ENCODE measurements at regions not wholly inside any gene's neighbourhood (a gene's known extent, or its start where the extent isn't known, plus 50 kb on each side); places are given as distances from the start of the nearest gene placed in this dataset.
"Not testable (repeated sequence)": the region's sequence is repeated elsewhere in the genome, so short reads cannot be mapped to it uniquely, and the experiment has no call there.

GRCh38 chr22:48483764-48484528 is 1343.7 kb downstream of the BRD1 start:
- H3K27me3 ChIP-seq (ENCODE audit: insufficient read depth, low read length) = peaks cover 12% of the 10 kb centered on the region
- no peak overlapping the region for H3K4me3 ChIP-seq (ENCODE audit: low read length)

DNA sequence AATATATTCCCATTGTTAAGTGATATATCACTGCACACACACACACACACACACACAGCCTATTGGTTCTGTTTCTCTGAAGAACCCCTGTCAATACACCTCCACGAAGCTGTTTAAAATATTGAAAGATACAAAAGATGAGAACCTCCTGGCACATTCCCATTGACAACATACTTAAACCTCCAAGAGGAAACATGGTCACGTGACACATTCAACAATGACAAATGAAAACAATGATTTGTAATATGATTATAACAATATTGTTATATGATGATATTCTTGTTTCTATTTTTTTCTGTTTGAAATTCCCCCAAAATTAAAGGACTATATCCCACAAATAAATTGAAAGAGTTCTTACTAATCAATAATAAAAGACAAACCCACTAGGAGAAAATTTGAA is 1344.9 kb downstream of the BRD1 start:
- H3K27me3 ChIP-seq (ENCODE audit: insufficient read depth, low read length) = peaks cover 5% of the 10 kb centered on the region
- H3K4me3 ChIP-seq (ENCODE audit: low read length) = no peak overlapping the region
- no peaks in the 10 kb centered on the region for H3K4me1 ChIP-seq (ENCODE audit: insufficient read depth, low read length)
- no peaks in the 10 kb centered on the region for H3K9me3 ChIP-seq (ENCODE audit: low read depth, low read length)

More at GRCh38 chr22:48483764-48484528, 1343.7 kb downstream of the BRD1 start:
- H3K4me1 ChIP-seq (ENCODE audit: insufficient read depth, low read length) = no peaks in the 10 kb centered on the region
- H3K9me3 ChIP-seq (ENCODE audit: low read depth, low read length) = no peaks in the 10 kb centered on the region

GRCh38 chr22:48482198-48482597 is 1345.5 kb downstream of the BRD1 start:
- not testable (repeated sequence) for H3K4me1 ChIP-seq (ENCODE audit: insufficient read depth, low read length); H3K9me3 ChIP-seq (ENCODE audit: low read depth, low read length); H3K27me3 ChIP-seq (ENCODE audit: insufficient read depth, low read length)

DNA sequence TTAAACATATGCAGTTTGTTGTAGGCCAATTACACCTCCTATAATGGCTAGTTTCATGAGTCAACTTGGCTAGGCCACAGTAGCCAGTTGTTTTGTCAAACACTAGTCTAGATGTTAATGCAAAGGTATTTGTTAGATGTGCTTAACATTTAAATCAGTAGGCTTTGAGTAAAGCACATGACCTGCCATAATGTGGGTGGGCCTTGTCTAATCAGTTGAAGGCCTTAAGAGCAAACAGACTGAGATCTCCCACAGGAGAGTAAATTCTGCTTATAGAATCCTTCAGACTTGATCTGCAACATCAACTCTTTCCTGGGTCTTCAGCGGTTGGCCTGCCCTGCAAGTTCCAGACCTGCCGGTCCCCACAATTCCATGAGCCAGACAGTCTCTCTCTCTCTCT is 1345.9 kb downstream of the BRD1 start:
- no peaks in the 10 kb centered on the region for H3K9me3 ChIP-seq (ENCODE audit: low read depth, low read length)
- H3K27me3 ChIP-seq (ENCODE audit: insufficient read depth, low read length) = no peaks in the 10 kb centered on the region
- no peaks in the 10 kb centered on the region for H3K4me1 ChIP-seq (ENCODE audit: insufficient read depth, low read length)
- H3K4me3 ChIP-seq (ENCODE audit: low read length) = no peak overlapping the region

More at GRCh38 chr22:48482198-48482597, 1345.5 kb downstream of the BRD1 start:
- H3K4me3 ChIP-seq (ENCODE audit: low read length) = not testable (repeated sequence)

DNA sequence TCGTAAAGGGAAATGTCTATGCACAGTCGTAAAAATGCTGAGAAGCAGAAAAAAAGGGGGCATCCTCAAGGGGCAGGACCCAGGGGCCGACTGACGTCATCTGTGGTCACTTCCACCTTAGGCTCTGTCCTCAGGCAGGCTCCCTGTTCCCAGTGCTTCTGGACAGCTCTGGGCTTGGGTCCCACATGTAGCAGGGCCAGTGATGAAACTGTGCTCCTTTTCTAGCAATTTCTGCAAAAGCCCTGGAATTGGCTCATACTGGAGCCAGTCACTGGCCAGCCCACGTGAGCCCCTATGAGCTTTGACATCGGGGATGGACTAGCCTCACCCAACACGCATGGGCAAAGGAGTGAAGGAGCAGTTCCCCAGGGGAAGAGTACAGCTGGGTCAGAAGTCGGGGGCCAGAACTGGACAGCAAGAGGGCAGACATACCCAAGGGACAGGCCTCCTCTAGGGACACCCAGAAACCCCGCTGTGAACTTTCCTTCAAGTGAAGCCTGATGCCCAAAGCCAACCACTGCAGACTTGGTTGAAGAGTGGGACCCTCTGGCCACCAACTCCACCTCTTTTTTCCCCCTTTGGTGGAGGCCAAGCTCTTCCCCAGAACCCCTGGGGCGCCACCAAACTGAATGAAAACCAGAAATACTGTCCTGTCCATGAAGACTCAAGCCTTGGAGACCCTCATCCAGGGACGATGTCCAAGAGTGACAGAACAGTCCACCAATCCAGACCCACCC is 1349.0 kb downstream of the BRD1 start:
- Histone ChIP-seq H3K4me3 (ENCODE audit: low read length) (no peak overlapping the region), H3K9me3 (ENCODE audit: low read depth, low read length) (no peaks in the 10 kb centered on the region), H3K27me3 (ENCODE audit: insufficient read depth, low read length) (no peaks in the 10 kb centered on the region), H3K4me1 (ENCODE audit: insufficient read depth, low read length) (no peaks in the 10 kb centered on the region)

- no peaks in the 10 kb centered on the region for H3K9me3 ChIP-seq (ENCODE audit: low read depth, low read length)
Measured at GRCh38 chr22:48478124-48478523, 1349.5 kb downstream of the BRD1 start.

DNA sequence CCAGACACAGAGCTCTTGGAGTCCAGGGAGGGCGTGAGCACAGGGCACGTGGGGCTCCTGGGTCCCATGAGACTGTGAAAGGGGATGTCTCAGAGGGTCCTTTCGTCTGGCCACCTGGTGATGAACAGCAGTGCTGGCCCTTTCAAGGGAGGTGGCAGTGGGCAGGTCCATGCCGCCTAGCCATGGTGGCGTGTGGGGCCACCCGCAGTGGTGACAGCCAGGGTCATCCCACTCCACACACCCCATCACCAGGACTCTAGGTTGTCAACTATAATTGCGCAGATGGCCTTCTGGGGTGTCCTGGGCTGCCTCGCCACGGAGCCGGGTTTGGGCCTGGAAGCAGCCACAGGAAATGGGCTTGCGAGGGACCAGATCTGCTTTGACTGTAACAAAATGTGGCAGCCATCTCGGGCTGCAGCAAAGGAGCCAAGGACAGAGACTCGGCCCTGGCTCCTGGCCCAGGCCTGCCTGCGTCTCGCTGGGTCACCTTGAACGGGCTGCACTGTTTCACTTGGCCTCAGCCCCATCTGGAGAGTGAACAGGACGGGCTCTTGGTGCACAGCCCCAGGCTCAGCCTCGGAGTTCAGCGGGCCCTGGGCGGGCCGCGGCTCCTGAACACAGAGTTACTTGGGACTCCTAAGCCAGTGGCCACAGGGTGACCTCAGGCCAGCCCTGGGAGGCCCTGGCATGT is 1350.5 kb downstream of the BRD1 start:
- H3K4me3 ChIP-seq (ENCODE audit: low read length) = no peak overlapping the region
- H3K9me3 ChIP-seq (ENCODE audit: low read depth, low read length) = no peaks in the 10 kb centered on the region
- no peaks in the 10 kb centered on the region for H3K27me3 ChIP-seq (ENCODE audit: insufficient read depth, low read length)
- no peaks in the 10 kb centered on the region for H3K4me1 ChIP-seq (ENCODE audit: insufficient read depth, low read length)

More at GRCh38 chr22:48478124-48478523, 1349.5 kb downstream of the BRD1 start:
- Histone ChIP-seq H3K4me3 (ENCODE audit: low read length) (no peak overlapping the region), H3K27me3 (ENCODE audit: insufficient read depth, low read length) (no peaks in the 10 kb centered on the region), H3K4me1 (ENCODE audit: insufficient read depth, low read length) (no peaks in the 10 kb centered on the region)

GRCh38 chr22:48476577-48476976 is 1351.1 kb downstream of the BRD1 start:
- H3K4me3 ChIP-seq (ENCODE audit: low read length) = no peak overlapping the region
- no peaks in the 10 kb centered on the region for H3K27me3 ChIP-seq (ENCODE audit: insufficient read depth, low read length)
- H3K9me3 ChIP-seq (ENCODE audit: low read depth, low read length) = no peaks in the 10 kb centered on the region
- H3K4me1 ChIP-seq (ENCODE audit: insufficient read depth, low read length) = no peaks in the 10 kb centered on the region

DNA sequence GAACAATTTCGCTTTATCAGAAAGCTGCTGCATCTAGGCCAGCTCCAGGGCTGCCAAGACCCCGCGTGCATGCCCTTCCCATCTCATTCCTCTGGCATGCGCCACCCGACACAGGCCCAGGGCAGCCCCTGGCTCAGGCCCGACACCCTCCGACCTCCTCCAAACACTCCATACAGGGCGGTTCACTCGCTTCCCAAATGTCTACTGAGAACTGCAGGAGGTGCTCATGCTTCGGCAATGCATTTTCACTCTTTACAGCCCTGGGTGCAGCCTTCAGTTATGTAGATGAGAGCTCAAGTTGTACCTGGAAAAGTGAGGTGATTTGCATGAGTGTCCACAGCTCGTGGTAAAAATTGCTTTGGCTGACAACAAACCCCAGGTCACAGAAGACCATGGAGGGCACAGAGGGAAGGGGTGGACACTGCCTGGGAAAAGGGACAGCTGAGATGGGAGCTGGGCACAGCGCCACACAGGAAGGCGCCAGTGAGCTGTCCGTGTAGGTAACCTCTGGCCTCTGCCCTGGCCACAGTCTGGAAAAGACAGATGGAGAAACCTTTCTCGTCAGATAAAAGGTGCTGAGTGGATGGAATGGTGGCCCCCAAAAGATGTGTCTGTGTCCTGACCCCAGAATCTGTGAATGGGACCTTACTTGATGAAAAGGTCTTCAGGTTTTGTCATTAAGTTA is 1351.9 kb downstream of the BRD1 start:
- Histone ChIP-seq H3K4me1 (ENCODE audit: insufficient read depth, low read length) (no peaks in the 10 kb centered on the region), H3K4me3 (ENCODE audit: low read length) (no peak overlapping the region), H3K27me3 (ENCODE audit: insufficient read depth, low read length) (peaks cover 4% of the 10 kb centered on the region), H3K9me3 (ENCODE audit: low read depth, low read length) (no peaks in the 10 kb centered on the region)

GRCh38 chr22:48474881-48475280 is 1352.8 kb downstream of the BRD1 start:
- Histone ChIP-seq H3K4me3 (ENCODE audit: low read length) (no peak overlapping the region), H3K9me3 (ENCODE audit: low read depth, low read length) (no peaks in the 10 kb centered on the region), H3K27me3 (ENCODE audit: insufficient read depth, low read length) (peaks cover 4% of the 10 kb centered on the region), H3K4me1 (ENCODE audit: insufficient read depth, low read length) (no peaks in the 10 kb centered on the region)

GRCh38 chr22:48473202-48473601 is 1354.5 kb downstream of the BRD1 start:
- no peak overlapping the region for H3K4me3 ChIP-seq (ENCODE audit: low read length)
- peaks cover 4% of the 10 kb centered on the region for H3K27me3 ChIP-seq (ENCODE audit: insufficient read depth, low read length)
- H3K4me1 ChIP-seq (ENCODE audit: insufficient read depth, low read length) = no peaks in the 10 kb centered on the region
- H3K9me3 ChIP-seq (ENCODE audit: low read depth, low read length) = no peaks in the 10 kb centered on the region

- H3K27me3 ChIP-seq (ENCODE audit: insufficient read depth, low read length) = no peaks in the 10 kb centered on the region
- H3K4me1 ChIP-seq (ENCODE audit: insufficient read depth, low read length) = no peaks in the 10 kb centered on the region
- H3K9me3 ChIP-seq (ENCODE audit: low read depth, low read length) = no peaks in the 10 kb centered on the region
- no peak overlapping the region for H3K4me3 ChIP-seq (ENCODE audit: low read length)
Measured at GRCh38 chr22:48464246-48464645, 1363.4 kb downstream of the BRD1 start.

- H3K9me3 ChIP-seq (ENCODE audit: low read depth, low read length) = no peaks in the 10 kb centered on the region
- no peaks in the 10 kb centered on the region for H3K4me1 ChIP-seq (ENCODE audit: insufficient read depth, low read length)
- H3K4me3 ChIP-seq (ENCODE audit: low read length) = no peak overlapping the region
Measured at GRCh38 chr22:48459859-48460823, 1367.5 kb downstream of the BRD1 start.

DNA sequence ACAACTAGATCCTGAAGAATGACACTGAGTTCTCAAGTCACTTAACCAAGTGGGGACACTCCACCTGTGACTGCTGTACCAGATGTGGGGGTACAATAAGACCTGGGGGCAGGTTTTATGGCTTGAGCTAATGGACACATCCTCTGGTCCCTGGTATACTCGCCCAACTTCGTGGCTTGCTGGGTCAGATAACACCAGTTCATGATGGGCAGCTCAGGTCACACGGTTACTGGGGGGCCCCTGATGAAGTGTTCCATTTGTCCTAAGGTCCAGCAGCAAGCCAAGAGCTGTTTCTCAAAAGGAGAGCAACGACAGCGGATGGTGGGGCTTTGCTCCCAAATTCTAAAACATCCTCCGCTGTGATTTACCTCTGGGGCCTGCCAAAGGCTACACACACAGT is 1368.4 kb downstream of the BRD1 start:
- H3K4me1 ChIP-seq (ENCODE audit: insufficient read depth, low read length) = no peaks in the 10 kb centered on the region
- no peak overlapping the region for H3K4me3 ChIP-seq (ENCODE audit: low read length)
- H3K27me3 ChIP-seq (ENCODE audit: insufficient read depth, low read length) = no peaks in the 10 kb centered on the region
- H3K9me3 ChIP-seq (ENCODE audit: low read depth, low read length) = no peaks in the 10 kb centered on the region

More at GRCh38 chr22:48459859-48460823, 1367.5 kb downstream of the BRD1 start:
- H3K27me3 ChIP-seq (ENCODE audit: insufficient read depth, low read length) = no peaks in the 10 kb centered on the region

Measured in mononuclear cell (primary cell).